HCT116 (cell line): ENCODE measurements at regions not wholly inside any gene's neighbourhood (a gene's known extent, or its start where the extent isn't known, plus 50 kb on each side); places are given as distances from the start of the nearest gene placed in this dataset.

Experiments
- ATAC-seq: fragments of 200-7000 bp; cut with Tn5 transposase; 2 replicates; pipeline ENCODE4 v1.9.1; 2020; ENCODE audit warnings: mild to moderate bottlenecking, moderate library complexity
- BruUV-seq: library from RNA; stranded (reverse); fragments of 400-500 nt; replicated peaks from 2 replicates; lab custom pipeline; 2021; lab: Mats Ljungman, UMichigan
- CTCF ChIA-PET: fragments of 300-600 bp; sonication (Branson Sonifier 250); formaldehyde crosslinking; loops from one replicate; lab custom pipeline; 2021; ENCODE audit warnings: antibody characterized with exemption; lab: Charles Lee
- POLR2A ChIA-PET: fragments of 300-600, 350-600 bp; sonication (Branson Sonifier 250); formaldehyde crosslinking; loops from one replicate; lab custom pipeline; 2021; ENCODE audit warnings: antibody characterized with exemption; lab: Charles Lee
- RAD21 ChIA-PET, 2 experiments: fragments of 300-600 bp; sonication (Branson Sonifier 250); formaldehyde crosslinking; loops; one replicate each; lab custom pipeline; 2023; ENCODE audit warnings: low total read pairs in 2 of 2; ENCODE audit not compliant: uncharacterized antibody in 2 of 2, unreplicated experiment in 2 of 2, low non-redundant PET in 1 of 2; lab: Charles Lee
- DNase-seq: peaks from one replicate; pipeline ENCODE4 v3.0.0-alpha.2; 2010; ENCODE audit warnings: low read depth, low spot score
- H2AFZ ChIP-seq: fragments of 200-600 bp; shearing (Covaris generic), sonication (generic); 2 replicates; pipeline ENCODE4 v1.6.1; 2017; ENCODE audit warnings: low read depth, mixed run types, mixed read lengths, antibody characterized with exemption, low read length; ENCODE audit not compliant: poor library complexity, severe bottlenecking
- H3K27ac ChIP-seq: 2 replicates; pipeline ENCODE4 v1.5.1; 2012; ENCODE audit warnings: low read depth, low read length
- H3K27me3 ChIP-seq: fragments of 200-600 bp; sonication (generic); 2 replicates; pipeline ENCODE4 v1.6.1; 2016; ENCODE audit warnings: mixed run types, low read length, mixed read lengths; ENCODE audit not compliant: insufficient read depth
- H3K36me3 ChIP-seq, 2 experiments: fragments of 200-500 bp in 1 of 2; fragments of 200-600 bp in 1 of 2; sonication (Bioruptor generic) in 1 of 2; sonication (generic) in 1 of 2; 2 replicates each; pipeline versions ENCODE4 v1.5.1 to v1.6.1; 2014 to 2016; ENCODE audit warnings: low read length in 2 of 2, inconsistent platforms in 1 of 2, mixed read lengths in 1 of 2, mixed run types in 1 of 2; ENCODE audit not compliant: insufficient read depth in 2 of 2, control insufficient read depth in 1 of 2
- H3K4me1 ChIP-seq, 2 experiments: fragments of 200-600 bp in 1 of 2; sonication (generic) in 1 of 2; 2 replicates each; pipeline versions ENCODE4 v1.5.1 to v1.6.1; 2012 to 2017; ENCODE audit warnings: low read length in 2 of 2, inconsistent platforms in 1 of 2, mild to moderate bottlenecking in 1 of 2, mixed read lengths in 1 of 2, mixed run types in 1 of 2, moderate library complexity in 1 of 2; ENCODE audit not compliant: insufficient read depth in 2 of 2, control insufficient read depth in 1 of 2
- H3K4me2 ChIP-seq: fragments of 200-600 bp; sonication (generic); 2 replicates; pipeline ENCODE4 v1.6.1; 2017; ENCODE audit warnings: mixed run types, low read length, mixed read lengths
- H3K4me3 ChIP-seq, 2 experiments: fragments of 200-600 bp in 1 of 2; sonication (generic) in 1 of 2; replicated peaks in 1 of 2; 2 replicates each; pipeline ENCODE4 v1.5.1; 2011 to 2016; ENCODE audit warnings: low read length in 2 of 2, control low read depth in 1 of 2, low read depth in 1 of 2, mild to moderate bottlenecking in 1 of 2, mixed read lengths in 1 of 2, mixed run types in 1 of 2
- H3K79me2 ChIP-seq: fragments of 200-600 bp; sonication (generic); 2 replicates; pipeline ENCODE4 v1.6.1; 2017; ENCODE audit warnings: mild to moderate bottlenecking, mixed run types, low read length, moderate library complexity, mixed read lengths; ENCODE audit not compliant: insufficient read depth
- H3K9ac ChIP-seq: fragments of 200-600 bp; sonication (generic); 2 replicates; pipeline ENCODE4 v1.6.1; 2016; ENCODE audit warnings: low read length, mixed read lengths
- H3K9me2 ChIP-seq: fragments of 200-600 bp; sonication (generic), shearing (Covaris generic); 2 replicates; pipeline ENCODE4 v1.6.1; 2017; ENCODE audit warnings: mixed run types, mild to moderate bottlenecking, moderate library complexity; ENCODE audit not compliant: insufficient read depth
- H3K9me3 ChIP-seq, 2 experiments: fragments of 200-500 bp in 1 of 2; fragments of 200-600 bp in 1 of 2; sonication (Bioruptor generic) in 1 of 2; sonication (generic) in 1 of 2; 2 replicates each; pipeline ENCODE4 v1.6.1; 2014 to 2017; ENCODE audit warnings: low read length in 2 of 2, mixed read lengths in 2 of 2, inconsistent platforms in 1 of 2, low read depth in 1 of 2, mild to moderate bottlenecking in 1 of 2, mixed run types in 1 of 2, moderate library complexity in 1 of 2; ENCODE audit not compliant: control insufficient read depth in 1 of 2, insufficient read depth in 1 of 2
- H4K20me1 ChIP-seq: fragments of 200-600 bp; sonication (generic), shearing (Covaris generic); 2 replicates; pipeline ENCODE4 v1.6.1; 2017; ENCODE audit warnings: mixed run types, mild to moderate bottlenecking, moderate library complexity; ENCODE audit not compliant: insufficient read depth
- ELF1 ChIP-seq: IDR thresholded peaks from 2 replicates; pipeline ENCODE4 v1.6.1; 2012; ENCODE audit warnings: low read depth, borderline replicate concordance
- POLR2AphosphoS5 ChIP-seq: IDR thresholded peaks from 2 replicates; pipeline ENCODE4 v1.6.1; 2011; ENCODE audit warnings: mild to moderate bottlenecking, low read depth, low read length, moderate library complexity
- SP1 ChIP-seq: IDR thresholded peaks from 2 replicates; pipeline ENCODE4 v1.6.1; 2012; ENCODE audit warnings: low read depth
- SRF ChIP-seq: IDR thresholded peaks from 2 replicates; pipeline ENCODE4 v1.6.1; 2012; ENCODE audit warnings: low read depth
- TCF7L2 ChIP-seq: IDR thresholded peaks from 2 replicates; pipeline ENCODE4 v1.7.0; 2011; ENCODE audit warnings: borderline replicate concordance, inconsistent platforms; ENCODE audit not compliant: insufficient read depth, insufficient read length; ENCODE audit errors: extremely low read depth
- YY1 ChIP-seq: IDR thresholded peaks from 2 replicates; pipeline ENCODE4 v1.6.1; 2011; ENCODE audit warnings: low read length, low read depth, moderate library complexity, mild to moderate bottlenecking; ENCODE audit not compliant: insufficient replicate concordance; ENCODE audit errors: extremely low read depth
- intact Hi-C: fragments of 100-400 bp; cut with micrococcal nuclease; formaldehyde crosslinking; loops from 2 replicates; pipeline ENCODE4 v1.10.0; 2022
- TF ChIP-seq, protein P1 (sequence below): IDR thresholded peaks from 2 replicates; pipeline ENCODE4 v1.6.1; 2012

DNA sequence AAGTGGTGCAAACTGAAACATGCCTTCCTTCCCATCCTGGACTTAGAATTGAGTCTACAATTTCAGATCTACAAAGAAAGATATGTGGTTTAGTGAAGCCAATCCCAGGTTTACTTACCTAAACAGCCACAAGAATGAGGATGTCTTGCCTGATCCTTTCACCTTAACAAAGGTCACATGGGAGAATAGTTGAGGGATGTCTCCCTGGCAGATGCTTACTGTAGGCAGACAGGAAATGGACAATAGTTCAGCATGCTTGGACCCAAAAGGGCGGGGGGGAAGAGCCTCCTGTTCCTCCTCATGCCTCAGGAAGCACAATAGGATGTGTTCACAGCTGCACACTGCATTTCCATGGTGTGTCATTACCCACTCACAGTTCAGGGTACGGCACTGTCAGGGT lies 492.7 kb upstream of the USP24 start:
- TF ChIP-seq SRF (no peak), ELF1 (no peak), SP1 (no peak), YY1 (no peak)
- intact Hi-C loops: no loop called here
- Histone ChIP-seq H3K79me2 (no peaks in the 10 kb centered on the region), H3K27ac (no peak overlapping the region), H4K20me1 (no peaks in the 10 kb centered on the region), H3K27me3 (no peaks in the 10 kb centered on the region), H3K36me3 (no peaks in the 10 kb centered on the region), H3K4me1 (no peaks in the 10 kb centered on the region), H3K4me2 (no peak overlapping the region), H3K9me2 (no peaks in the 10 kb centered on the region), H3K4me3 (no peak overlapping the region), H3K9ac (no peak overlapping the region), H2AFZ (no peak overlapping the region), H3K9me3 (no peaks in the 10 kb centered on the region)
- ChIA-PET POLR2A (no interaction called here), CTCF (no interaction called here), RAD21 (no interaction called here)
- no TSS peak for BruUV-seq
- ATAC-seq (no peak), DNase-seq (no peak)

DNA sequence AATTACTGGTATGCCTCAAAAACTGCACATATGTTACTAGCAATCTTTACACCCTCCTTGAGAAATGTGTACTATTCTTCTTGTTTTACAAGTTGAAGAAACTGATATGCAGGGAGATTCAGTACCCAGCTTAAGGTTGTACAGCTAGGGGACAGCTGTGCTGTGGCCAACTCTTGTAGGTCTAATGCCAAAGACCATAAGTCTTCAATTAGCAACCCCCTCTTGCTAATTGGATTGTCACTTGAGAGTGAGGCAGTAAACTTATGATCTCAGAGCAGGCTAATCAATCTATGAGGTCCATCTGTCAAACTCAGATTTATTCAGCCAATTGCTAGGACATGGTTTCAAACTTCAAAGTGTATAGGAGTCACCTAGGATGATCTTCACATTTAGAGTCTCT lies 492.0 kb upstream of the USP24 start:
- CTCF ChIA-PET: no interaction called here
- POLR2A ChIA-PET: no interaction called here
- Histone ChIP-seq H3K79me2 (no peaks in the 10 kb centered on the region), H2AFZ (no peak overlapping the region), H4K20me1 (no peaks in the 10 kb centered on the region), H3K9ac (no peak overlapping the region), H3K4me2 (no peak overlapping the region), H3K27me3 (no peaks in the 10 kb centered on the region)
- intact Hi-C loops: no loop called here
- TF ChIP-seq TCF7L2: peak; percentile 77
- no peak for TF ChIP-seq POLR2AphosphoS5
- TF ChIP-seq, protein P1, sequence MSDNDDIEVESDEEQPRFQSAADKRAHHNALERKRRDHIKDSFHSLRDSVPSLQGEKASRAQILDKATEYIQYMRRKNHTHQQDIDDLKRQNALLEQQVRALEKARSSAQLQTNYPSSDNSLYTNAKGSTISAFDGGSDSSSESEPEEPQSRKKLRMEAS: no peak
- TF ChIP-seq, all 23 proteins: peak for 1
- no peak for DNase-seq
- no peak overlapping the region for H3K27ac ChIP-seq
- H3K36me3 ChIP-seq: no peaks in the 10 kb centered on the region
- H3K9me2 ChIP-seq: no peaks in the 10 kb centered on the region
- BruUV-seq: no TSS peak
- no peak for ATAC-seq
- no peak overlapping the region for H3K4me3 ChIP-seq
- RAD21 ChIA-PET: no interaction called here
- no peaks in the 10 kb centered on the region for H3K4me1 ChIP-seq
- no peaks in the 10 kb centered on the region for H3K9me3 ChIP-seq
